ENCODE measurements at regions not wholly inside any gene's neighbourhood (a gene's known extent, or its start where the extent isn't known, plus 50 kb on each side); places are given as distances from the start of the nearest gene placed in this dataset.
A peak's percentile ranks its signal among the peaks of the same experiment; 100 is the strongest.

GRCh38 chrX:110410603-110411002 is 52.0 kb downstream of the RTL9 start:
- Histone ChIP-seq H3K9me3 (ENCODE audit: control insufficient read depth in 4 of 4, low read length in 3 of 4) (no peaks in the 10 kb centered on the region), H3K4me1 (ENCODE audit: control insufficient read depth in 4 of 4, insufficient read depth in 4 of 4, low read length in 3 of 4) (no peaks in the 10 kb centered on the region), H3K27me3 (ENCODE audit: control insufficient read depth in 4 of 4, insufficient read depth in 4 of 4, low read length in 3 of 4) (no peaks in the 10 kb centered on the region), H3K4me3 (ENCODE audit: low read depth in 1 of 3, low read length in 3 of 3) (no peak overlapping the region), H3K27ac (ENCODE audit: low read depth in 1 of 2, low read length in 2 of 2) (no peak overlapping the region), H3K36me3 (ENCODE audit: control insufficient read depth in 4 of 4, insufficient read depth in 3 of 4, low read depth in 1 of 4, low read length in 3 of 4) (no peaks in the 10 kb centered on the region), H3K9ac (ENCODE audit: low read depth in 1 of 2, low read length in 2 of 2) (no peak overlapping the region)
- TF ChIP-seq HNF4G (IDR thresholded peaks at IDR 0.05) (no peak), NR2F2 (IDR thresholded peaks at IDR 0.05) (no peak), JUND (IDR thresholded peaks at IDR 0.05) (no peak)
- TF ChIP-seq, protein P1, sequence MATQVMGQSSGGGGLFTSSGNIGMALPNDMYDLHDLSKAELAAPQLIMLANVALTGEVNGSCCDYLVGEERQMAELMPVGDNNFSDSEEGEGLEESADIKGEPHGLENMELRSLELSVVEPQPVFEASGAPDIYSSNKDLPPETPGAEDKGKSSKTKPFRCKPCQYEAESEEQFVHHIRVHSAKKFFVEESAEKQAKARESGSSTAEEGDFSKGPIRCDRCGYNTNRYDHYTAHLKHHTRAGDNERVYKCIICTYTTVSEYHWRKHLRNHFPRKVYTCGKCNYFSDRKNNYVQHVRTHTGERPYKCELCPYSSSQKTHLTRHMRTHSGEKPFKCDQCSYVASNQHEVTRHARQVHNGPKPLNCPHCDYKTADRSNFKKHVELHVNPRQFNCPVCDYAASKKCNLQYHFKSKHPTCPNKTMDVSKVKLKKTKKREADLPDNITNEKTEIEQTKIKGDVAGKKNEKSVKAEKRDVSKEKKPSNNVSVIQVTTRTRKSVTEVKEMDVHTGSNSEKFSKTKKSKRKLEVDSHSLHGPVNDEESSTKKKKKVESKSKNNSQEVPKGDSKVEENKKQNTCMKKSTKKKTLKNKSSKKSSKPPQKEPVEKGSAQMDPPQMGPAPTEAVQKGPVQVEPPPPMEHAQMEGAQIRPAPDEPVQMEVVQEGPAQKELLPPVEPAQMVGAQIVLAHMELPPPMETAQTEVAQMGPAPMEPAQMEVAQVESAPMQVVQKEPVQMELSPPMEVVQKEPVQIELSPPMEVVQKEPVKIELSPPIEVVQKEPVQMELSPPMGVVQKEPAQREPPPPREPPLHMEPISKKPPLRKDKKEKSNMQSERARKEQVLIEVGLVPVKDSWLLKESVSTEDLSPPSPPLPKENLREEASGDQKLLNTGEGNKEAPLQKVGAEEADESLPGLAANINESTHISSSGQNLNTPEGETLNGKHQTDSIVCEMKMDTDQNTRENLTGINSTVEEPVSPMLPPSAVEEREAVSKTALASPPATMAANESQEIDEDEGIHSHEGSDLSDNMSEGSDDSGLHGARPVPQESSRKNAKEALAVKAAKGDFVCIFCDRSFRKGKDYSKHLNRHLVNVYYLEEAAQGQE (IDR thresholded peaks at IDR 0.05), result no peak
- DNase-seq (ENCODE audit: low spot score), result no peak
- WGBS, result 57% methylated on average over 5 of the region's 5 CpGs

DNA sequence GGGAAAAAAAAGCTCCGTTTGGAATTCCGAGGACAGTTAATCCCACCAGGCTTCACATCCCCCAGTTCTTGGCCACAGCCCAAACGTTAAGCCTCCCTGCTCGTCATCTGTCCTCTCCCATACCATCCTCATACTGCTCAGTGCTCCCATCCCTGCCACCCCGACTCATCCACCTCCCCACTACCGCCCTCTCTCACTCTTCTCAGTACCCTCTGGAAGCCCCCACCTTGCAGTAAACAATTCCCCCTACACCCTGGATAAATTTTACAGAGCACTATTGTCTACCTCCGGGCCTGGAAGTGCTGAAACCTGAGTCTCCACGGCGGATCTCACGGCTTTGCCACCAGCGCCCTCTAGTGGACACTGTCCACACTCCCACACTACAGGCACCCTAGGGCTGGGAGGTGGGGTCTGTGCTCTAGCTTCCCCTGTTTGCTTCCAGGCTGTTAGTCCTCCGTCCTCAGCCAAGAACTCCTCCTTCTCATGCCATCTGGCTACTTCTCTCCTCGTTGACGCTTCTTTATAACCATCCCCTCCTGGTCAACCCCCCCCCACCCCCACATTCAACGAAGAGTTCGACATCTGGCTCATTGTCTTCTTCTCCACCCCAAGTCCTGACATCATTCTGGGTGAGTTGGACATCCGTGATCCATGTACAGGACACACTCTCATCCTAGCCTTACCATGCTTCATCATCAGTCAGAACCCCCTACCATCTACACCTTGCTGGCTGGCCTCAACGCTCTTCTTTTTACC is 54.5 kb downstream of the RTL9 start:
- Histone ChIP-seq H3K36me3 (ENCODE audit: control insufficient read depth in 4 of 4, insufficient read depth in 3 of 4, low read depth in 1 of 4, low read length in 3 of 4) (no peaks in the 10 kb centered on the region), H3K27ac (ENCODE audit: low read depth in 1 of 2, low read length in 2 of 2) (no peak overlapping the region), H3K4me1 (ENCODE audit: control insufficient read depth in 4 of 4, insufficient read depth in 4 of 4, low read length in 3 of 4) (no peaks in the 10 kb centered on the region), H3K4me3 (ENCODE audit: low read depth in 1 of 3, low read length in 3 of 3) (no peak overlapping the region), H3K9ac (ENCODE audit: low read depth in 1 of 2, low read length in 2 of 2) (no peak overlapping the region), H3K9me3 (ENCODE audit: control insufficient read depth in 4 of 4, low read length in 3 of 4) (no peaks in the 10 kb centered on the region), H3K27me3 (ENCODE audit: control insufficient read depth in 4 of 4, insufficient read depth in 4 of 4, low read length in 3 of 4) (no peaks in the 10 kb centered on the region)
- 22% methylated on average over 18 of the region's 18 CpGs for WGBS
- peak; percentile 73 for TF ChIP-seq CTCF (IDR thresholded peaks at IDR 0.05; ENCODE audit: low read depth, low read length, missing input control)
- TF ChIP-seq, protein P2, sequence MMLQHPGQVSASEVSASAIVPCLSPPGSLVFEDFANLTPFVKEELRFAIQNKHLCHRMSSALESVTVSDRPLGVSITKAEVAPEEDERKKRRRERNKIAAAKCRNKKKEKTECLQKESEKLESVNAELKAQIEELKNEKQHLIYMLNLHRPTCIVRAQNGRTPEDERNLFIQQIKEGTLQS (IDR thresholded peaks at IDR 0.05), result no peak
- TF ChIP-seq RAD21 (IDR thresholded peaks at IDR 0.05), result peak; percentile 73 to 85
- TF ChIP-seq, protein P3, sequence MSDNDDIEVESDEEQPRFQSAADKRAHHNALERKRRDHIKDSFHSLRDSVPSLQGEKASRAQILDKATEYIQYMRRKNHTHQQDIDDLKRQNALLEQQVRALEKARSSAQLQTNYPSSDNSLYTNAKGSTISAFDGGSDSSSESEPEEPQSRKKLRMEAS (IDR thresholded peaks at IDR 0.05), result no peak
- no peak for TF ChIP-seq ZBTB33 (IDR thresholded peaks at IDR 0.05)
- no peak for TF ChIP-seq RXRA (IDR thresholded peaks at IDR 0.05)
- no peak for TF ChIP-seq FOXA1 (IDR thresholded peaks at IDR 0.05)
- no peak for TF ChIP-seq GABPA (IDR thresholded peaks at IDR 0.05 in 1 of 2, conservative IDR thresholded peaks at IDR 0.05 in 1 of 2)
- TF ChIP-seq, protein P1 (IDR thresholded peaks at IDR 0.05), result peak; percentile 44
- TF ChIP-seq NR2F2 (IDR thresholded peaks at IDR 0.05), result no peak
- peak; percentile 78 for DNase-seq (ENCODE audit: low spot score)
